Superior temporal gyrus (tissue), 1 donor: ENCODE measurements at regions not wholly inside any gene's neighbourhood (a gene's known extent, or its start where the extent isn't known, plus 50 kb on each side); places are given as distances from the start of the nearest gene placed in this dataset.
A peak's percentile ranks its signal among the peaks of the same experiment; 100 is the strongest.

ENCODE experiments used
- DNase-seq: peaks from one replicate; pipeline ENCODE4 v3.0.0-alpha.2; 2016; ENCODE audit errors: extremely low spot score

GRCh38 chr16:13393816-13394215 is 492.4 kb downstream of the SHISA9 start:
- DNase-seq: peak; percentile 13

- DNase-seq: no peak
Observed at GRCh38 chr16:13394488-13394887, 493.1 kb downstream of the SHISA9 start.

- DNase-seq: no peak
Observed at GRCh38 chr16:13397126-13397525, 495.7 kb downstream of the SHISA9 start.

GRCh38 chr16:13401641-13402040 is 500.2 kb downstream of the SHISA9 start:
- DNase-seq: no peak

GRCh38 chr16:13402601-13403000 is 501.2 kb downstream of the SHISA9 start:
- no peak for DNase-seq

- no peak for DNase-seq
Observed at GRCh38 chr16:13403326-13403725, 501.9 kb downstream of the SHISA9 start.

- DNase-seq: no peak
Observed at GRCh38 chr16:13414154-13414553, 505.8 kb upstream of the ERCC4 start.

GRCh38 chr16:13419589-13419988 is 500.4 kb upstream of the ERCC4 start:
- DNase-seq: no peak

- DNase-seq: no peak
Observed at GRCh38 chr16:13421726-13422125, 498.2 kb upstream of the ERCC4 start.

GRCh38 chr16:13425836-13426235 is 494.1 kb upstream of the ERCC4 start:
- no peak for DNase-seq

GRCh38 chr16:13426269-13426668 is 493.7 kb upstream of the ERCC4 start:
- no peak for DNase-seq

- no peak for DNase-seq
Observed at GRCh38 chr16:13426736-13427135, 493.2 kb upstream of the ERCC4 start.

GRCh38 chr16:13427943-13428342 is 492.0 kb upstream of the ERCC4 start:
- DNase-seq: no peak

- DNase-seq: no peak
Observed at GRCh38 chr16:13429416-13429815, 490.5 kb upstream of the ERCC4 start.

- no peak for DNase-seq
Observed at GRCh38 chr16:13435415-13435814, 484.5 kb upstream of the ERCC4 start.

GRCh38 chr16:13435873-13436474 is 484.0 kb upstream of the ERCC4 start:
- no peak for DNase-seq

GRCh38 chr16:13436641-13437412 is 483.1 kb upstream of the ERCC4 start:
- DNase-seq: no peak

GRCh38 chr16:13437413-13437795 is 482.6 kb upstream of the ERCC4 start:
- no peak for DNase-seq

- DNase-seq: no peak
Observed at GRCh38 chr16:13438064-13438463, 481.9 kb upstream of the ERCC4 start.

- no peak for DNase-seq
Observed at GRCh38 chr16:13439766-13440165, 480.2 kb upstream of the ERCC4 start.

GRCh38 chr16:13441675-13442074 is 478.3 kb upstream of the ERCC4 start:
- DNase-seq: no peak

- no peak for DNase-seq
Observed at GRCh38 chr16:13448346-13448745, 471.6 kb upstream of the ERCC4 start.

- no peak for DNase-seq
Observed at GRCh38 chr16:13453325-13453724, 466.6 kb upstream of the ERCC4 start.
